ENCODE measurements at regions not wholly inside any gene's neighbourhood (a gene's known extent, or its start where the extent isn't known, plus 50 kb on each side); places are given as distances from the start of the nearest gene placed in this dataset.
"Not testable (repeated sequence)": the region's sequence is repeated elsewhere in the genome, so short reads cannot be mapped to it uniquely, and the experiment has no call there.

DNA sequence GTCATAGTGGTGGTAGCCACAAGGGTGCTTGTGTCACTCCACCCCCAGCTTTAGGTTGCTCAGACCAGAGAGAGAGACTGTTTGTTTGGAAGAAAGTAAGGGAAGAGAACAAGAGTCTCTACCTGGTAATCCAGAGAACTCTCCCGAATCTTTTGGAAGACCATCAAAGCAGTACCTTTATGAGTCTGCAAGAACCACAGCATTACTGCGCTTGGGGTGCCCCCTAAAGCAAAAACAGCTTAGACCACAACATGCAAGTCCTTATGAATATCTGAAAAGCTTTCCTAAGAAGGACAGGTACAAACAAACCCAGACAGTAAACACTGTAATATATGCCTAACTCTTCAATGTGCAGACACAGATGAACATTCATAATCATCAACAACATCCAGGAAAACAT is 1398.6 kb upstream of the C9orf72 start:
- no peaks in the 10 kb centered on the region for H3K27me3 Mint-ChIP-seq
- H3K27ac Mint-ChIP-seq, result no peak overlapping the region
- ATAC-seq, result no peak
- no peaks in the 10 kb centered on the region for H3K36me3 Mint-ChIP-seq
- no peak for DNase-seq
- H3K9me3 Mint-ChIP-seq (ENCODE audit: low read depth), result peaks cover 14% of the 10 kb centered on the region
- CTCF ChIA-PET, result no interaction called here
- H3K4me1 Mint-ChIP-seq, result no peaks in the 10 kb centered on the region
- no peak overlapping the region for H3K4me3 Mint-ChIP-seq

DNA sequence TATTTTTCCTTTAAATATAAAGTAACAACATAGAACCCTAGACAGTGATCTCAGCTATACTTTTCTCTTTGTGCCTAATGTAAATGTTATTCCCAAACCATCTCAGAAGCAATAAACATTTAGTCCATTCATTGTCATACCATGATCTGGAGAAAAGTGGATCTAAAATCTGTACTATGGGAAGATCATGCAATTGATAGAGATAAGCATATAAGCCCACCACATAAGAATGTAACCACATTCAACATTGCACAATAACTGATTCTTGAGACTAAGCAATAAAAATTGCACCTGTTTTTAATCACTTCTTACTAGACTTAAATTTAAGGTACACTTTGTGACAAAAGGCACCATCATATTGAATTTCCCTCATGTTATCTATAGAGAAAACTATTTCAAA is 1403.0 kb upstream of the C9orf72 start:
- no peak overlapping the region for H3K4me3 Mint-ChIP-seq
- CTCF ChIA-PET, result no interaction called here
- ATAC-seq (no peak), DNase-seq (no peak)
- no peak overlapping the region for H3K27ac Mint-ChIP-seq
- H3K4me1 Mint-ChIP-seq, result no peaks in the 10 kb centered on the region
- no peaks in the 10 kb centered on the region for H3K36me3 Mint-ChIP-seq
- peaks cover 6% of the 10 kb centered on the region for H3K9me3 Mint-ChIP-seq (ENCODE audit: low read depth)
- H3K27me3 Mint-ChIP-seq, result no peaks in the 10 kb centered on the region

DNA sequence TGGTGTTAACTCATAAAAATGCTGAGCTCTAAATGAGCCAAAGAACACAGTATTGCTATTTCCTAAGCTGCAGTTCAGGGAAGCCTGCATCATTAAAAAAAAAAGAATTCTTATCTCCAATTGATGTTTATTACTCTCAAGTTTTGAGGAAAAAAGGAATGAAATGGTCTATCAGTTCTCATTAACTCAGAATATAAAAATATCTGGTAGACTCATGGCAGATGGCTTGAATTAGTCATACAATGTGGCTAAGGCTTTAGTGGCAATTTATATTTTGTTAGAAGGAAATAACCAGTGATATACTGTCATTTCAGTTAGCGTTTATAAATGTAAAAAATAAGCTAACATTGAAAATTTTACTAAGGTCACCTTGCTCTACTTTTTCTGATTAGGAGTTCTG is 1403.4 kb upstream of the C9orf72 start:
- Mint-ChIP-seq H3K27me3 (no peaks in the 10 kb centered on the region), H3K36me3 (no peaks in the 10 kb centered on the region), H3K4me1 (no peaks in the 10 kb centered on the region), H3K9me3 (ENCODE audit: low read depth) (peaks cover 6% of the 10 kb centered on the region), H3K27ac (no peak overlapping the region), H3K4me3 (no peak overlapping the region)
- no peak for ATAC-seq
- DNase-seq, result no peak
- CTCF ChIA-PET, result no interaction called here

DNA sequence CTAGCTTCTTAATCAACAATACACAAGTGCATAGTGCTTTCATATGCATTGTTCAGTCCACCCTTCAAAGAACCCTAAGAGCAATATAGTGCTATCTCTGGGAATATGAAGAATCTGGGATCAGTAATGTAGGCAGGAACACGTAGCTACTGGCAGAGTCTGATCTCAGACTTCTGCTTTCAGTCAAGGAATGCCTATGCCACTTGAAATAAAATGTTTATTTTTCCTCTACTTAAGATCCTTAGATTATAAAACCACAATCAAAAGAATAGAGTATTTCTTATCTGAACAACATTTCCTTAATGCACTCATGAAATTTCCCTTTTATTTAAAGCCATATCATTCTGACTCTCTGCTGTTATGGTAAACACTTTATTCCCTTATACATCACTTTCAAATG is 1407.8 kb upstream of the C9orf72 start:
- Mint-ChIP-seq H3K9me3 (ENCODE audit: low read depth) (no peaks in the 10 kb centered on the region), H3K27ac (no peak overlapping the region), H3K4me1 (no peaks in the 10 kb centered on the region), H3K4me3 (no peak overlapping the region), H3K27me3 (no peaks in the 10 kb centered on the region), H3K36me3 (no peaks in the 10 kb centered on the region)
- no peak for ATAC-seq
- DNase-seq, result no peak
- CTCF ChIA-PET, result no interaction called here

DNA sequence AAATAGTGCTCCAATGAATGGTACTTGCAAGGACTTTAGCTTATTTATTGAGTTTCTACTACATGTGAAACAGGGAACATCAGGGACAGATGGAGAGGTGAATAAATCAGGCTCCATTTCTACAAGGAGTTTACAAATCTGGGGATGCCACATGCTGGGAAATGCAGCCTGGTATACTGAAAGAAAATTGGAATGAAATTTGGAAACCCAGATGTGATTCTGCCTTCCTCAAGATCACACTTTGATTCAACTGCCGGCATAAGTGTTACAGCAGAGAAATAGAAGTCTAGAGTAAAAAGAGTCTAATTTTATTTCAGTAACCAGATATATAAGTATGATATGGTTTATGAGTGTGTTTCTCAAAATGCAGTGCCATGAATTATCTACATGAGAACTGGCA is 1408.4 kb upstream of the C9orf72 start:
- Mint-ChIP-seq H3K36me3 (no peaks in the 10 kb centered on the region), H3K27me3 (no peaks in the 10 kb centered on the region), H3K27ac (no peak overlapping the region), H3K9me3 (ENCODE audit: low read depth) (no peaks in the 10 kb centered on the region), H3K4me1 (no peaks in the 10 kb centered on the region), H3K4me3 (no peak overlapping the region)
- ATAC-seq (no peak), DNase-seq (no peak)
- CTCF ChIA-PET, result no interaction called here

DNA sequence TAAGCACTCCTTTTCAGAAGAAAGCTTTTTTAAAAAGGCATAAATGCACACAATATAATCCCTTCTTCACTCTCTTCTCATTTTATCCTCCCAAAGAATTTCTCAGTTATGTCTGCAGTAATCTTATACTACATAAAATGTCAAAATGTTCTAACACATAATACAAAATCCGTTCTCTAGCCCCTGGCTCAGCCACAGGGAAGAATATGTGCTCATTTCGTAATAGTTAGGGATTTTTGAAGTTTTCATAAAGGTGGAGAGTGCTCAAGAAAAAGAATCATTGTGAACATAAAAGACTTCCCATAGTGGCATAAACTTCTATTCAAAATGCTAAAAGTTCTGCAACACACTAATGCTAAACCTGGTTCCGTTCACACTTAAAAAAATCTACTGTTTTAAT is 1410.7 kb upstream of the C9orf72 start:
- ATAC-seq (no peak), DNase-seq (no peak)
- Mint-ChIP-seq H3K4me1 (no peaks in the 10 kb centered on the region), H3K27ac (no peak overlapping the region), H3K27me3 (no peaks in the 10 kb centered on the region), H3K9me3 (ENCODE audit: low read depth) (no peaks in the 10 kb centered on the region), H3K36me3 (no peaks in the 10 kb centered on the region), H3K4me3 (no peak overlapping the region)
- CTCF ChIA-PET, result no interaction called here

DNA sequence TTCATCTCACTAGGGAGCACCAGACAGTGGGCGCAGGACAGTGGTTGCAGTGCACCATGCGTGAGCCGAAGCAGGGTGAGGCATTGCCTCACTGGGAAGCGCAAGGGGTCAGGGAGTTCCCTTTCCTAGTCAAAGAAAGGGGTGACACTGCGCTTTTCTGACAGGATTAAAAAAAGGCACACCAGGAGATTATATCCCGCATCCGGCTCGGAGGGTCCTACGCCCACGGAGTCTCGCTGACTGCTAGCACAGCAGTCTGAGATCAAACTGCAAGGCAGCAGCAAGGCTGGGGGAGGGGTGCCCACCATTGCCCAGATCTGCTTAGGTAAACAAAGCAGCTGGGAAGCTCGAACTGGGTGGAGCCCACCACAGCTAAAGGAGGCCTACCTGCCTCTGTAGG is 1416.7 kb upstream of the C9orf72 start:
- CTCF ChIA-PET, result not testable (repeated sequence)

DNA sequence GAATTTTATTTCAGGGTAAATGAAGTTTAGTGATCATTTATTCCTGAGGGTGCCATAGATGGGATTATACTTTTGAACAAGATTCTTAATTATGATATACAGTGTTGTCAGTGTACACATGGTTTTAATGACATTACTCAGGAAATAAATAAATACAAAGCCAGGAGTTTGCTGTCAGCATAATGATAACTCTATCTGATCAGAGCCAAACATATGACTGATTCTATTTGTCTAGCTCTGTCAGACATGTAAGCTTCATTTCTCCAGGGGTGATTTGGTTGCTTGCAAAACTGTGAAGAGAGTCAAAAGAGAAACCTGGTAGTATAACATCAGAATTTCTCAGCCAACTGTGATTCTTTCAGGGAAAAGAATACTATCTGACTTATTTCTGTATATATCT is 1425.8 kb upstream of the C9orf72 start:
- no peaks in the 10 kb centered on the region for H3K27me3 Mint-ChIP-seq
- no peaks in the 10 kb centered on the region for H3K4me1 Mint-ChIP-seq
- ATAC-seq (no peak), DNase-seq (no peak)
- peaks cover 2% of the 10 kb centered on the region for H3K9me3 Mint-ChIP-seq (ENCODE audit: low read depth)
- H3K36me3 Mint-ChIP-seq, result no peaks in the 10 kb centered on the region
- H3K4me3 Mint-ChIP-seq, result no peak overlapping the region
- CTCF ChIA-PET, result no interaction called here
- no peak overlapping the region for H3K27ac Mint-ChIP-seq

More for the DNA sequence above, 1416.7 kb upstream of the C9orf72 start:
- H3K4me1 Mint-ChIP-seq; DNase-seq; H3K36me3 Mint-ChIP-seq; H3K27me3 Mint-ChIP-seq; ATAC-seq; H3K9me3 Mint-ChIP-seq (ENCODE audit: low read depth); H3K27ac Mint-ChIP-seq; H3K4me3 Mint-ChIP-seq: not testable (repeated sequence)

DNA sequence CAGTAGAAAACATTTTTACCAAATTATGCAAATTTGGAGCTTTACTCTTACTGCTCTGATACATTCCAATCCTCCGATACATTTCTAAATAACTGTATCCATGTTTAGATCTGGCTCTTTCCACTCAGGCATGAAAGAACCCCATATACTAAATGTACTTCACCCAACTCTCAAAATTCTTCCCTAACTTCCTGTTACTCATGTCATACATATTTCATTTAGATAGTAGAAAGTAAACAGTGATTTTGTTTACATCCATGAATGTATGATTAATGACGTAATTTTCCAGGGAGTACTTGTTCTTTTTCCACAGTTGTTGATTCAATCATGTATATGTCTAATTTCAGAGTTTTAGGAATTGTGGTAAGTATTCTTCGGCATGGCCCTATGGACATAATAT is 1426.5 kb upstream of the C9orf72 start:
- Mint-ChIP-seq H3K9me3 (ENCODE audit: low read depth) (peaks cover 2% of the 10 kb centered on the region), H3K36me3 (no peaks in the 10 kb centered on the region), H3K27ac (no peak overlapping the region), H3K4me3 (no peak overlapping the region), H3K27me3 (no peaks in the 10 kb centered on the region), H3K4me1 (no peaks in the 10 kb centered on the region)
- no peak for DNase-seq
- CTCF ChIA-PET, result no interaction called here
- no peak for ATAC-seq

DNA sequence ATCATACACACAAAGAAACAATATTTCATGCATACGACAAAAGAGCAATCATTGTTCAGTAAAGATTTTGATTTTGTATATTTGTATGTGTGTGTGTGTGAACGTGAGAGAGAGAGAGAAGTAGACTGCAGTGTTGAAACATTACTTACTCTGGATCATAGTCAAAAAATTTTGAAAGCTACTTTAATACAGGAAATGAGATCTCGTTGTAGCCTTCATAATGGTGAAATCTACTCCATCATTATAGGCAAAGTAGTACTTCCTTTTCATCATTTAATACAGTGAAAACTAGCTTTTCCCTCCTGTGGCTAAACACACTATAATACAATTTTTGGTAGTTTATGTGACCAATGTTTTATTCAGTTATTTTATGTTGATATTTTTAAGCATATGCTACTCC is 1427.7 kb upstream of the C9orf72 start:
- H3K4me3 Mint-ChIP-seq, result no peak overlapping the region
- CTCF ChIA-PET, result no interaction called here
- H3K27me3 Mint-ChIP-seq, result no peaks in the 10 kb centered on the region
- no peaks in the 10 kb centered on the region for H3K36me3 Mint-ChIP-seq
- DNase-seq, result no peak
- H3K27ac Mint-ChIP-seq, result no peak overlapping the region
- ATAC-seq, result no peak
- H3K4me1 Mint-ChIP-seq, result no peaks in the 10 kb centered on the region
- H3K9me3 Mint-ChIP-seq (ENCODE audit: low read depth), result peaks cover 2% of the 10 kb centered on the region

DNA sequence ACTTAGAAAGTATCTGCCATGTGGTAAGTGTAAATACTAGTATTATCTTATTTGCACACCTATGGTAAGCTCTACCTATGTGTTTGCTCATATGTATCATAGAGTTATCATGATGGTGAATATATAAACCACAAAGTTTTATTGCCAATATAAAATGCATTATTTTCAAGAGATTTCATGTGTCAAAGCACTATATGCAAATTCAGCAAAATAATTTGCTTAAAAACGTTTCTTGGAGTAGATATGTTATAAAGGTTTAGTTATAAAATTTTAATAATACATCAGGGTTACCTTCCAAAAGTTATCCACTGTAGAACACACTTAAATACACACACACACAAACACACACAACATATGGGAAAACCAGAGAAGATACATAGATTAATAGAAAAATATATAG is 1431.7 kb upstream of the C9orf72 start:
- CTCF ChIA-PET, result no interaction called here
- Mint-ChIP-seq H3K27ac (no peak overlapping the region), H3K36me3 (no peaks in the 10 kb centered on the region), H3K4me1 (no peaks in the 10 kb centered on the region), H3K27me3 (no peaks in the 10 kb centered on the region), H3K9me3 (ENCODE audit: low read depth) (no peaks in the 10 kb centered on the region), H3K4me3 (no peak overlapping the region)
- DNase-seq (no peak), ATAC-seq (no peak)

DNA sequence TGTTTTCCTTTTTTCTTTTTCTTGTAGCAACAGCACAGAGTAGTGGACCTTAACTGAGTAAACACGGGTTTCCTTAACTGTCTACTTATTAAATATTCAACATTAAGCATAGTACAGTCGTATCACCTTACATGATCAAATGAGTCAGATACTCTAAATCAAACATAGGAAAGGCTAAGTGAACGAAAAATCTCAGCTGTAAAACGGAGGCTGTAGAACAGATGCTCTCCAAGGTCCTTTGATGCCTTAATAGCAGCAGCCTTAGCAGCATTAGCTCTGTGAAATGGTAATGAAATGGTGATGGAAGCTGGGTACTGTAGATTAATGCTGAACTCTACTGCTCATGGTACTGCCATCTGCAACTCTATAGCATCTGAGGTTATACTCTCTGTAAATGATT is 1433.3 kb upstream of the C9orf72 start:
- CTCF ChIA-PET, result no interaction called here
- H3K4me3 Mint-ChIP-seq, result no peak overlapping the region
- DNase-seq (no peak), ATAC-seq (no peak)
- H3K36me3 Mint-ChIP-seq, result no peaks in the 10 kb centered on the region
- H3K27ac Mint-ChIP-seq, result no peak overlapping the region
- no peaks in the 10 kb centered on the region for H3K4me1 Mint-ChIP-seq
- H3K9me3 Mint-ChIP-seq (ENCODE audit: low read depth), result no peaks in the 10 kb centered on the region
- H3K27me3 Mint-ChIP-seq, result no peaks in the 10 kb centered on the region

DNA sequence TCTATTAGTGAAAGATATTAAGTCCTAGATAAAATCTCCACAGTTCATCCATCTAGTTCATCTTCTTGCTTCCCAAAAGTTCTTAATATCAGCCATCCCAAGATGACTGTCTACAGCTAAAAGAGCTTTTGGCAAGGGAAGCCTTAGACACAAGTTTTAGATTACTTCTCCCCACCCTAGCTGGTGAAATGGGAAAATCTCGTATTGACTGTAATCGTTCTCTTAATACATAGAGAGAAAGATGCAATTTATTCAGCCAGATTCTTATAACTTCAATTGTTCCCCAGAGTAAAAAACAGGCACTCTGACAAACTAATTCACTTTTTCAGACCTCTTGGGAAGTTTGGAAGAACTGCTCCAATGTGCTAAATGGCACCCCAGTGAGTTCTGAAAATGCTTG is 1439.6 kb upstream of the C9orf72 start:
- CTCF ChIA-PET, result no interaction called here
- Mint-ChIP-seq H3K4me3 (no peak overlapping the region), H3K9me3 (ENCODE audit: low read depth) (peaks cover 2% of the 10 kb centered on the region), H3K36me3 (no peaks in the 10 kb centered on the region), H3K27ac (no peak overlapping the region), H3K4me1 (no peaks in the 10 kb centered on the region), H3K27me3 (no peaks in the 10 kb centered on the region)
- ATAC-seq, result no peak
- no peak for DNase-seq

DNA sequence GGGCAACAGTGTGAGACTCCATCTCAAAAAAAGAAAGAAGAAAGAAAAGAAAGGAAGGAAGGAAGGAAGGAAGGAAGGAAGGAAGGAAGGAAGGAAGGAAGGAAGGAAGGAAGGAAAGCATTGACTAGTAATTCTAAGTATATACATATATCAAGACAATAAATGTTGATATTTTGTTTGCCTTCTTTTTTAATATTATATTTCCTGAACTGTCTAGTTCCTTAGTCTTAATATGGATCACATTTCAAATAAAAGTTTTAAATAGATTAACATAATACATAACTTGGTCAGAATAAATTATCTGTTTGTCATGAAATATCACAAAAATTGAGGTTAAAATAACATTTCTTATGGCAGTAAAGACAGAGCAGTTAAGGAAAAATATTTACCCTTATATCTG is 1448.4 kb upstream of the C9orf72 start:
- no peak overlapping the region for H3K27ac Mint-ChIP-seq
- peaks cover 9% of the 10 kb centered on the region for H3K9me3 Mint-ChIP-seq (ENCODE audit: low read depth)
- no peaks in the 10 kb centered on the region for H3K4me1 Mint-ChIP-seq
- H3K36me3 Mint-ChIP-seq, result no peaks in the 10 kb centered on the region
- CTCF ChIA-PET, result no interaction called here
- H3K27me3 Mint-ChIP-seq, result no peaks in the 10 kb centered on the region
- no peak overlapping the region for H3K4me3 Mint-ChIP-seq
- DNase-seq (no peak), ATAC-seq (no peak)

DNA sequence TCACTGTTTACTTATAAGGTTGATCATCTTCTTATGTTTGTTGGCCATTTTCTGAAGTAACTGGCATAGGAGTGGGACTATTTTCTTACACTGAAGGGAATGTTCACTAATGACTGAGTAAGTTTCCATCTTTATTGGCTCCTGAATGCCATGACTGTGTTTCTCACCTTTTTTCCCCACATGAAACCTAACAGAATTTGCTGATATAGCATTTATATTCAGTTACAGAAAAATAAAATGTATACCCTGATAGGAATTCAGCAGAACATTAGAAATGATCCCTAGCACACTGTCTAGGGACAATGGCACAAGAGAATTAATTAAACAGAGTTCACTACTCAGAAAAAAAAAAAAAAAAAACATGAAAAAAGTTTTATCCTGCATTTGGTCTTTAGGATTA is 1465.1 kb upstream of the C9orf72 start:
- Mint-ChIP-seq H3K4me3 (no peak overlapping the region), H3K27ac (no peak overlapping the region)
- CTCF ChIA-PET, result no interaction called here

More for the DNA sequence above, 1465.1 kb upstream of the C9orf72 start:
- H3K4me1 Mint-ChIP-seq, result no peaks in the 10 kb centered on the region
- H3K9me3 Mint-ChIP-seq (ENCODE audit: low read depth), result no peaks in the 10 kb centered on the region
- no peaks in the 10 kb centered on the region for H3K27me3 Mint-ChIP-seq
- DNase-seq (no peak), ATAC-seq (no peak)
- H3K36me3 Mint-ChIP-seq, result no peaks in the 10 kb centered on the region

Data from activated CD8-positive, alpha-beta memory T cell treated with anti-CD3 and anti-CD28 coated beads, Interleukin-2, amount 10 ng/mL, durations not matched to agents 7 days and 5 days (primary cell).